ENCODE measurements at regions not wholly inside any gene's neighbourhood (a gene's known extent, or its start where the extent isn't known, plus 50 kb on each side); places are given as distances from the start of the nearest gene placed in this dataset.

- TF ChIP-seq CTCF (IDR thresholded peaks at IDR 0.05) = no peak
- Mint-ChIP-seq H3K4me1 (ENCODE audit: low read depth) (peaks cover 21% of the 10 kb centered on the region), H3K27ac (ENCODE audit: unreplicated experiment) (peak overlapping the region; percentile 84), H3K36me3 (ENCODE audit: low read depth) (no peaks in the 10 kb centered on the region), H3K4me3 (ENCODE audit: unreplicated experiment) (peak overlapping the region; percentile 13), H3K27me3 (ENCODE audit: low read depth) (no peaks in the 10 kb centered on the region), H3K9me3 (ENCODE audit: low read depth) (no peaks in the 10 kb centered on the region)
- no peak for DNase-seq (ENCODE audit: low spot score)
Observed at GRCh38 chr2:18473241-18474181, 86.9 kb downstream of the RDH14 start.

GRCh38 chr2:18467749-18468360 is 92.6 kb downstream of the RDH14 start:
- H3K27ac Mint-ChIP-seq (ENCODE audit: unreplicated experiment) = no peak overlapping the region
- H3K27me3 Mint-ChIP-seq (ENCODE audit: low read depth) = peaks cover 3% of the 10 kb centered on the region
- TF ChIP-seq CTCF (IDR thresholded peaks at IDR 0.05) = no peak
- DNase-seq (ENCODE audit: low spot score) = no peak
- peaks cover under 1% of the 10 kb centered on the region for H3K4me1 Mint-ChIP-seq (ENCODE audit: low read depth)
- no peak overlapping the region for H3K4me3 Mint-ChIP-seq (ENCODE audit: unreplicated experiment)
- peaks cover under 1% of the 10 kb centered on the region for H3K36me3 Mint-ChIP-seq (ENCODE audit: low read depth)
- peaks cover 2% of the 10 kb centered on the region for H3K9me3 Mint-ChIP-seq (ENCODE audit: low read depth)

GRCh38 chr2:18465979-18466378 is 94.5 kb downstream of the RDH14 start:
- Mint-ChIP-seq H3K4me1 (ENCODE audit: low read depth) (no peaks in the 10 kb centered on the region), H3K27me3 (ENCODE audit: low read depth) (peaks cover 14% of the 10 kb centered on the region), H3K36me3 (ENCODE audit: low read depth) (peaks cover 4% of the 10 kb centered on the region), H3K4me3 (ENCODE audit: unreplicated experiment) (no peak overlapping the region), H3K27ac (ENCODE audit: unreplicated experiment) (no peak overlapping the region), H3K9me3 (ENCODE audit: low read depth) (peaks cover 9% of the 10 kb centered on the region)
- no peak for TF ChIP-seq CTCF (IDR thresholded peaks at IDR 0.05)
- DNase-seq (ENCODE audit: low spot score) = no peak

- Mint-ChIP-seq H3K4me3 (ENCODE audit: unreplicated experiment) (no peak overlapping the region), H3K9me3 (ENCODE audit: low read depth) (peaks cover 9% of the 10 kb centered on the region), H3K36me3 (ENCODE audit: low read depth) (peaks cover 7% of the 10 kb centered on the region), H3K27ac (ENCODE audit: unreplicated experiment) (no peak overlapping the region), H3K4me1 (ENCODE audit: low read depth) (no peaks in the 10 kb centered on the region), H3K27me3 (ENCODE audit: low read depth) (peaks cover 17% of the 10 kb centered on the region)
- TF ChIP-seq CTCF (IDR thresholded peaks at IDR 0.05) = no peak
- DNase-seq (ENCODE audit: low spot score) = no peak
Observed at GRCh38 chr2:18464913-18465312, 95.5 kb downstream of the RDH14 start.

GRCh38 chr2:18456026-18456425 is 104.4 kb downstream of the RDH14 start:
- Mint-ChIP-seq H3K36me3 (ENCODE audit: low read depth) (peaks cover 4% of the 10 kb centered on the region), H3K9me3 (ENCODE audit: low read depth) (peaks cover 6% of the 10 kb centered on the region), H3K27me3 (ENCODE audit: low read depth) (peaks cover 5% of the 10 kb centered on the region), H3K4me3 (ENCODE audit: unreplicated experiment) (no peak overlapping the region), H3K27ac (ENCODE audit: unreplicated experiment) (peak overlapping the region; percentile 80), H3K4me1 (ENCODE audit: low read depth) (peaks cover 28% of the 10 kb centered on the region)
- DNase-seq (ENCODE audit: low spot score) = no peak
- TF ChIP-seq CTCF (IDR thresholded peaks at IDR 0.05) = no peak

All from chondrocyte (in vitro differentiated cells).